GM18868 (cell line): ENCODE measurements at regions not wholly inside any gene's neighbourhood (a gene's known extent, or its start where the extent isn't known, plus 50 kb on each side); places are given as distances from the start of the nearest gene placed in this dataset.
"Not testable (repeated sequence)": the region's sequence is repeated elsewhere in the genome, so short reads cannot be mapped to it uniquely, and the experiment has no call there.

Experiments
- ATAC-seq: cut with Tn5 transposase; IDR thresholded peaks from one replicate; pipeline ENCODE4 v1.9.1; 2021; ENCODE audit warnings: mild to moderate bottlenecking, moderate library complexity; ENCODE audit not compliant: unreplicated experiment

GRCh38 chr15:81636064-81636463 is 262.1 kb upstream of the TMC3 start:
- not testable (repeated sequence) for ATAC-seq

GRCh38 chr15:81633889-81634288 is 259.9 kb upstream of the TMC3 start:
- no peak for ATAC-seq

- ATAC-seq, result no peak
Measured at GRCh38 chr15:81625896-81626295, 251.9 kb upstream of the TMC3 start.

- ATAC-seq, result no peak
Measured at GRCh38 chr15:81619002-81619401, 245.0 kb upstream of the TMC3 start.

GRCh38 chr15:81612631-81613030 is 238.6 kb upstream of the TMC3 start:
- no peak for ATAC-seq

- no peak for ATAC-seq
Measured at GRCh38 chr15:81611679-81612078, 237.7 kb upstream of the TMC3 start.

GRCh38 chr15:81608309-81608829 is 234.4 kb upstream of the TMC3 start:
- no peak for ATAC-seq

- no peak for ATAC-seq
Measured at GRCh38 chr15:81604713-81605112, 230.7 kb upstream of the TMC3 start.

- ATAC-seq, result no peak
Measured at GRCh38 chr15:81596159-81596865, 222.3 kb upstream of the TMC3 start.

GRCh38 chr15:81595752-81596151 is 221.7 kb upstream of the TMC3 start:
- ATAC-seq, result no peak

- ATAC-seq, result no peak
Measured at GRCh38 chr15:81589671-81590070, 215.7 kb upstream of the TMC3 start.

- ATAC-seq, result no peak
Measured at GRCh38 chr15:81575436-81576123, 201.6 kb upstream of the TMC3 start.

GRCh38 chr15:81573098-81573746 is 199.2 kb upstream of the TMC3 start:
- ATAC-seq, result no peak

GRCh38 chr15:81572190-81572589 is 198.2 kb upstream of the TMC3 start:
- ATAC-seq, result no peak

GRCh38 chr15:81569286-81570080 is 195.5 kb upstream of the TMC3 start:
- ATAC-seq, result no peak

GRCh38 chr15:81567924-81568323 is 193.9 kb upstream of the TMC3 start:
- ATAC-seq, result no peak

GRCh38 chr15:81562986-81563385 is 189.0 kb upstream of the TMC3 start:
- no peak for ATAC-seq

- no peak for ATAC-seq
Measured at GRCh38 chr15:81560405-81560804, 186.4 kb upstream of the TMC3 start.

GRCh38 chr15:81558056-81558455 is 184.0 kb upstream of the TMC3 start:
- no peak for ATAC-seq

- no peak for ATAC-seq
Measured at GRCh38 chr15:81555346-81555745, 181.3 kb upstream of the TMC3 start.
